ENCODE measurements at regions not wholly inside any gene's neighbourhood (a gene's known extent, or its start where the extent isn't known, plus 50 kb on each side); places are given as distances from the start of the nearest gene placed in this dataset.

DNA sequence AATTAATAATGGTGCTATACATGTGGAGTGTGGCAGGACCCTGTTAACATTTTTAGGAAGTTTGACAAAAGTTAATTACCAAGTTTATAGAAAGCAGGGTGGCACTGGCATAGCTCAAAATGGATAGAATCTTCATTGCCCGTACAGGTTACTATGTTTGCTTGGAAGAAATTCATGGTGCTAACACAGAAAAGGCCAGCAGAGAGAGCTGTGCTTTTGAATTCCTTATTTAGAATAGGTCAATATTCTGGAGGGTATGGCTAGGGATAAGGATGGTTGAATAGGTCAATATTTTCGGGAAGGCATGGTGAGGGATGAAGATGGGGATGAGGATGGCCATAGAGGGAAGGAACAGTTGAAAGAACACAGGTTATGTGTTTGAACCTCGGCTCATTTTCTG, 345.1 kb downstream of the LMO4 start:
- no peaks in the 10 kb centered on the region for H3K27me3 ChIP-seq (ENCODE audit: control insufficient read depth in 2 of 2, insufficient read depth in 2 of 2, low read length in 2 of 2)
- no peak overlapping the region for H2AFZ ChIP-seq (ENCODE audit: insufficient read depth, low read depth, low read length, poor library complexity, severe bottlenecking)
- no peaks in the 10 kb centered on the region for H3K36me3 ChIP-seq (replicated peaks in 1 of 2; ENCODE audit: control insufficient read depth in 1 of 2, insufficient read depth in 2 of 2, low read length in 2 of 2)
- H3K4me3 ChIP-seq (replicated peaks in 1 of 3; ENCODE audit: low read depth in 2 of 3, low read length in 3 of 3), result no peak overlapping the region
- no peaks in the 10 kb centered on the region for H3K9me3 ChIP-seq (replicated peaks in 1 of 2; ENCODE audit: control insufficient read depth in 1 of 2, insufficient read depth in 1 of 2, low read length in 2 of 2)
- H3K4me2 ChIP-seq (replicated peaks; ENCODE audit: extremely low read depth, low read length, poor library complexity, severe bottlenecking), result no peak overlapping the region
- no peak overlapping the region for H3K27ac ChIP-seq (ENCODE audit: low read depth in 1 of 2, low read length in 2 of 2)
- no peak for DNase-seq
- Mint-ChIP-seq H3K27me3 (ENCODE audit: low read depth in 3 of 3) (peaks cover 0 to 3% (median 0%) of the 10 kb centered on the region in 3 donors), H3K36me3 (no peaks in the 10 kb centered on the region), H3K27ac (no peak overlapping the region), H3K4me1 (no peaks in the 10 kb centered on the region), H3K9me3 (peaks cover 0 to 8% (median 5%) of the 10 kb centered on the region in 7 donors), H3K4me3 (no peak overlapping the region)
- intact Hi-C loops (cut with micrococcal nuclease), result no loop called here
- no peak overlapping the region for H3K9ac ChIP-seq (ENCODE audit: insufficient read depth, low read length, poor library complexity, severe bottlenecking)
- no peaks in the 10 kb centered on the region for H3K4me1 ChIP-seq (ENCODE audit: control insufficient read depth in 1 of 2, insufficient read depth in 2 of 2, low read length in 2 of 2)
- H4K20me1 ChIP-seq (ENCODE audit: insufficient read depth, low read length), result no peaks in the 10 kb centered on the region
- no peak for TF ChIP-seq CTCF (IDR thresholded peaks at IDR 0.05)
- no peaks in the 10 kb centered on the region for H3K79me2 ChIP-seq (ENCODE audit: insufficient read depth, low read length)
- 89% methylated on average over 2 of the region's 3 CpGs for whole genome bisulfite sequencing (ENCODE audit: insufficient coverage)

DNA sequence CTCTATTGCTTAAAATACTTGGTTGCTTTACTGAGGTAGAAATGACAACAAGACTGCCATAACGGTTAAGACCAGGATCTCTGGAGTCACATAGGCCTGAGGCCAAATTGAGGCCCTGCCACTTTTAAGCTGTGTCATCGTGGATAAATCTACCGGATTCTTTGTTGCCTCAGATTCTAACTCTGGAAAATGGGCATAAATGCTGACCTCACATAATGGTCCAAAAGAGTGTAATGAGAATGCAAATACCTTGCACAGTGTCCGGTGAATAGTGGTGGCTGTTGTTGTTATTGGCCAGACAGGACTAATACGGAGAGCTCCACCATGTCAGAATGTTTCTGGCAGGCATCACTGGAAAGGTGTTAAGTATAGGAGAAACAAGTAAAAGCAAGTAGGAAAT, 346.1 kb downstream of the LMO4 start:
- TF ChIP-seq CTCF (IDR thresholded peaks at IDR 0.05), result no peak
- no peak for DNase-seq
- Histone ChIP-seq H3K4me3 (replicated peaks in 1 of 3; ENCODE audit: low read depth in 2 of 3, low read length in 3 of 3) (no peak overlapping the region), H3K9ac (ENCODE audit: insufficient read depth, low read length, poor library complexity, severe bottlenecking) (no peak overlapping the region), H4K20me1 (ENCODE audit: insufficient read depth, low read length) (no peaks in the 10 kb centered on the region), H3K36me3 (replicated peaks in 1 of 2; ENCODE audit: control insufficient read depth in 1 of 2, insufficient read depth in 2 of 2, low read length in 2 of 2) (no peaks in the 10 kb centered on the region), H3K4me1 (ENCODE audit: control insufficient read depth in 1 of 2, insufficient read depth in 2 of 2, low read length in 2 of 2) (no peaks in the 10 kb centered on the region), H3K9me3 (replicated peaks in 1 of 2; ENCODE audit: control insufficient read depth in 1 of 2, insufficient read depth in 1 of 2, low read length in 2 of 2) (no peaks in the 10 kb centered on the region), H3K27ac (ENCODE audit: low read depth in 1 of 2, low read length in 2 of 2) (no peak overlapping the region), H3K27me3 (ENCODE audit: control insufficient read depth in 2 of 2, insufficient read depth in 2 of 2, low read length in 2 of 2) (no peaks in the 10 kb centered on the region), H2AFZ (ENCODE audit: insufficient read depth, low read depth, low read length, poor library complexity, severe bottlenecking) (no peak overlapping the region), H3K79me2 (ENCODE audit: insufficient read depth, low read length) (no peaks in the 10 kb centered on the region), H3K4me2 (replicated peaks; ENCODE audit: extremely low read depth, low read length, poor library complexity, severe bottlenecking) (no peak overlapping the region)
- H3K27me3 Mint-ChIP-seq (ENCODE audit: low read depth in 3 of 3), result peaks cover 0 to 3% (median 0%) of the 10 kb centered on the region in 3 donors
- H3K36me3 Mint-ChIP-seq, result no peaks in the 10 kb centered on the region
- 97% methylated on average over 5 of the region's 5 CpGs for WGBS (ENCODE audit: insufficient coverage)
- no peaks in the 10 kb centered on the region for H3K4me1 Mint-ChIP-seq
- no peak overlapping the region for H3K4me3 Mint-ChIP-seq
- no peak overlapping the region for H3K27ac Mint-ChIP-seq
- intact Hi-C loops (cut with micrococcal nuclease), result no loop called here
- H3K9me3 Mint-ChIP-seq, result peaks cover 0 to 6% (median 2%) of the 10 kb centered on the region in 7 donors

Measured in CD14-positive monocyte (primary cell).